HG02852 (cell line): ENCODE measurements at regions not wholly inside any gene's neighbourhood (a gene's known extent, or its start where the extent isn't known, plus 50 kb on each side); places are given as distances from the start of the nearest gene placed in this dataset.

Experiments used
- ATAC-seq: cut with Tn5 transposase; IDR thresholded peaks from one replicate; pipeline ENCODE4 v1.9.1; 2021; ENCODE audit warnings: mild to moderate bottlenecking, moderate library complexity; ENCODE audit not compliant: unreplicated experiment

DNA sequence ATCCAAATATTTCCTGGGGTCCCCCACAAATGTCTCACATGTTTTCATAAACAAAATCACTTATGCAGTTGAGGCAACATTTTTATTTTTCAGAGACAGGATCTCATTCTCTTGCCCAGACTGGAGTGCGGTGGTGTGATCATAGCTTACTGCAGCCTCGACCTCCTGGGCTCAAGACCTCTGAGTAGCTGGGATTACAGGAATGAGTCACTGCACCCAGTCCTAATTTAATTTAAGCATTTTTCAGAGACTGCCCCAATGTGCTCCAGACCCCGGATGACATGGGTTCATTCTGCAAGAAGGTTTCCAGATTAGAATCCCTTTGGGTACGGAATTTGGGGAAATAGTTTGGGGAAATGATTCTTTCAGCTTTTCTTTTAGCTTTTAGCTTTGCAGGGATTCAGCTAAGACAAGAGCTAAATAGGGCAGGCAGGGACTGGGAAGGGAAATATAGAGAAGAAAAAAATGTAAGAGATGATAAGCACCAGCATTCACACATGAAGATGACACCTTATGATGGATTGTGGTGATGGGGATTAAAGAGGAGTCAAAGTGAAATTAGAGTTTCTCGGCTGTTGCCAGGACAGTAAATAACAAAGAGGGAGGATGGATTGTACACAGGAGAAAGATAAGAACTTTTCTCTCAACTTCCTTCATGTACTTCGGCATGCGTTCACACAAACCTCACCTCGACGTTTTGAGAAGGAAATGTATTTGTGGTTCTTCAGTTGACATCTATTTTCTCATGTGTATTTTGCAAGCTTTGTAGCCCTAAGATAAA, 169.4 kb upstream of the TAB2 start:
- no peak for ATAC-seq

DNA sequence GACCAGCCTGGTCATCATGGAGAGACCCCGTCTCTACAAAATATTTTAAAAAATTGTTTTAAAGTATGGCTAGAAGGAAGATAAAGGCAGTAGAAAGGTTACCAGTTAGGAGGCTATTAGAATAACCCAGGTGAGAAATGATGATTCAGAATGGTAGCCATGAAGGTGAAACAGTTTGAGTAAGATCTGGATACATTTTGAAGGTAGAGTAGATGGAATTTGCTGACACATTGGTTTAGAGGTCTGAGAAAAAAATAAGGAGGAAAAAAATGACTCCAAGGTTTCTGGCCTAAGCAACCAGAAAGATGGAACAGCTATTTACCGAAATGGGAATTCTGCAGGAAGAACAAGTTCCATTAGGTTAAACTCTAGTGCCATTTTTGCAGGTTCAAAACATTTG, 167.9 kb upstream of the TAB2 start:
- ATAC-seq, result no peak

DNA sequence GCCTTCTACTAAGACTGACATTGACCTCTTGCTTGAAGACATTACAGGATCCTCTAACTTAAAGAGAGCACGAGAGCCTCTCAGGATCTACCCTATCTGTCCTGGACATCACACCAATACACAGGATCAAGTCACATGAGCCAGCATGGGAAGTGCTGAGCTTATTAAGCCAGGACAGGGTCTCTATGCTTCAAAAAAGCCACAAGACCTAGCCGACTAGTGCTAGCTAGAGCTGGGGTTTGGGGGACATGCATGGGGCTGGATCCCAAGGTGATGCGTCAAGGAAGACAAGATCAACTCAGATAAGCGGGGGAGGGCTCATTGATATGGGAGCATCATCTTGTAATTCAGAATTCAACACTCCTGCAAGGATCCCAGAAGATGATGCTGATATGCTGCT, 167.2 kb upstream of the TAB2 start:
- no peak for ATAC-seq

DNA sequence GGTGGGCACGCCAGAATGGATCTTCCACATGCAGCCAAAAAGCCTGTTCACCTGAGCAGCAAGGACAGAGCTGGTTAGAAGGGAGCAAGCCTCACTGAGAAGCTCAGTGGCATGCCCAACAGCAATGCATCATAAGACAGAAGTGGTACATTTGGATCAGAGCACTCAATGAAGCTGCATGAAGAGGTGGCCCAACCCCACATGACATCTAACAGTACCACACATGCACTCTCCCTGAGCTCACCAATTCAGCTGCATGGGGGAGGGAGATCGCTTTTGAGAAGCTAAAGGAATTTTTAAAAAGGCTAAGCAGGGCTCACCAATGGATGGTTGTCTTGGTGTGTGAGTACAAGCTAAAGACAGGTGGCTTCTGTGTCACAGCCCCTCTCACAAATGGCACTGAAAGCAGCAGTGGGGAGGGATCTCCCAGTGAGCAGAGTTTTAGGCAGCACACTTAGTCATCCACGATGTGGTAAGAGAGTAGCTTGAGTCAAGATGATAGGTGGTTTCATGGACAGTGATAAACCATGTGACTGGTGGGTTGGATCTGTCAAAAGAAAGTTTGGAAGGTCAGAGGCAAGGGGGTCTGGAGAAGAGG, 166.6 kb upstream of the TAB2 start:
- ATAC-seq, result no peak

DNA sequence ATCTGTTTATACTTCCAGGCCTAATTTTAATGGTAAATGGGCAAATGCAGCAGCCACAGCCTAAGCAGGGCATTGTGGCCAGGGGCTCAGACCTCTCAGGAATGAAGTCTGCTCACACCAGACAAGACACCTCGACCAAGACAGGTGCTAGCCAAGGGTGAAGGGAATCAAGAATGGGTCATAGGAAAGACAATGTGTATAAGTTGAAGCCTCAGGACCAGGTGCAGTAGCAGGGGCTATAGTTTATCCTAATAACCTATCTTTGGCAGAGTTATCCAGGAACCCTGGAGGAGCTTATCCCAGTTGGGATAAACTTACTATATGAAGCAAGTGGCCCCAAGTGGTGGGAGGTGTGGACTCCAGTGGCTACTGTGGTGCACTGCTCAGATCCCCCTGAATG, 165.0 kb upstream of the TAB2 start:
- ATAC-seq, result no peak

DNA sequence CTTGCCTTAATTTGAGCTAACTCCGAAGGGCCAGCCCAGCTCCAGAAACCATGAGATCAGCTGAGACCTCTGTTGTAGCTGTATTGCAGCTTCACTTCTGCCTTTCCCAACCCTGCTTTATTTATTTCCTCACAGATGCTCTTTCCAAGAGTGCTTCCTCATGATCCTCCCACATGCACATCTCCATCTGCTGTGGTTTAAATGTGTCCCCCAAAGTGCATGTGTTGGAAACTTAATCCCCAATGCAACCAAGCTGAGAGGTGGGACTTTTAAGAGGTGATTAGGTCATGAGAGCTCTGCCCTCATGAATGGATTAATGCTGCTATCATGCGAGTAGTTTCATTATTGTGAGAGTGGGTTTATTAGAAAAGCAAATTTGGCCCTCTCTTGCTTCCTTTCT, 164.4 kb upstream of the TAB2 start:
- no peak for ATAC-seq

DNA sequence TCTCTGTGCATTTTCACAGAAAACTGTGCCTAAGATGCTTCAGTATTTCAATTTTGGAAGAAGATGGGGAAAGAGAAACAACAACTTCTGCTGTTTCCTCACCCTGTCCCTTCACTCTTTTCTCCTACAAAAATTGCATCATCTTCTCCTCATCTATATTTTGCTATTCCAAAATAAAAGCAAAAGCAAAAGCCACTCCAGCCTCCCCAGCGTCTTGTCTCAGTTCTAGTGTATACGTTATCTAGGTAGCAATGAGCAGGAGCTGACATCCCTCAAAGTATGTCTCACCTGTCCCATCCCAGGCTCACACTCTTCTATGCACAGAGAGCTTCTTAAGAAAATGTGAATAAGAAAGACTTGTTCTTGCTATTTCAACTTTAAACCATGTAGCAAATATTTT, 163.8 kb upstream of the TAB2 start:
- ATAC-seq, result no peak

DNA sequence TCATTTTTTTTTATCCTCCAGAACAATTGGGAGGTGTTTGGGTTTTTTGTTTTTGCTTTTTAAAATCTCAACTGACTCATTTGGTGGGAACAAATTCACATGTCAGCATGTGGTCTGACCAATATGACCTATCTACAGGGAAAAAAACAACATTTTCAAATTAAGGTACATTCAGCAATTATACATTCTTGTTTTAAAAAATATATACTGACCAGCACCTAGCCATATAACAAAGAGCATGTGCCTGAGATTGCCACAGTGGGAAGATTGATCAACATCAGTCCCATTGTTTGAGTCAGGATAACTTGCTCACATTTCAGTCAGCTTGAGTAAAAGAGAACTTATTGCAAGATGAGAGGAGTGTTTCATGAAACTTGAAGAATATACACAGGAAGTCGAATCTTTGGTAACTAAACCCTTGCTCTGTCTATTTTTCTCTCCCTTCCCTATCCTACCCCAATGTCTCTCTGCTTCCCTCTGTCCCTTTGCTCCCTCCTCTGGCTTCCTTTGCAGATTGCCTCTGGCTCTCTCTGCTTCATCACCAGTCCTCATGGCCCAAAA, 163.2 kb upstream of the TAB2 start:
- ATAC-seq, result no peak

DNA sequence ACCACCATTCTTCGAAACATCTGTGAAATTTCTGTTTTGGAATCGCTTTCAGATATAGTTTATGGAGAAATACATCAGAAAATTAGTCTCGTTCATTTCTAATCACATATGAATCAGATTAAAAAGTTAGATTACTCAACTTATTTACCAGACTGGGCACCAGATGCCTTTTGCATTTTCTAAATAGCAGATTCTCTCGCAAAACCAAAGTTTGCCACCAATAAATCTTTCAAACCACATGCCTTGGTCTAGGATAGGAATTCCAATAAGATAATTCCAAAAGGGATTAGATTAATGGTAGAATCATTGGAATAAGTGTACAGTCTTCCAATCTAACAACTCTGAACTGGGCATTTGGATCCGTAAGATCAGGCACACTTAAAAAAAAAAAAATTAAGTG, 160.4 kb upstream of the TAB2 start:
- ATAC-seq, result no peak

DNA sequence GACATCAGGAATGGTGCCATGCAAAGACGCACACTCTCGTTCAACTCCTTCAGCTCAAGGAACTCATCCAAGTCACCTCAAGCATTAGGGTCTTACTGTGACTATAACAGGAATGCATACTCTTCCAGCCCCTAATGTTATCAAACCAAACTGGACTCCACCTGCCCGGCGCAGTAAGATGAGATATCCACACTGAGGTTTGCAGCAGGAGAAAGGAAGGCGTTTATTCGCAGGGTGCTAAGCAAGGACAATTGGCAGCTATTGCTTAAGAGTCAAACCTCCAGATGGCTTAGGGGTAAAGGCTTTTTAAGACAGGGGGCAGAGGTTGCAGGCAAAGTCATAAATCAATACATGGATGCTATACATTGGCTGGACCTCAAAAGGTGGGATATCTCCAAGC, 159.4 kb upstream of the TAB2 start:
- ATAC-seq, result no peak

DNA sequence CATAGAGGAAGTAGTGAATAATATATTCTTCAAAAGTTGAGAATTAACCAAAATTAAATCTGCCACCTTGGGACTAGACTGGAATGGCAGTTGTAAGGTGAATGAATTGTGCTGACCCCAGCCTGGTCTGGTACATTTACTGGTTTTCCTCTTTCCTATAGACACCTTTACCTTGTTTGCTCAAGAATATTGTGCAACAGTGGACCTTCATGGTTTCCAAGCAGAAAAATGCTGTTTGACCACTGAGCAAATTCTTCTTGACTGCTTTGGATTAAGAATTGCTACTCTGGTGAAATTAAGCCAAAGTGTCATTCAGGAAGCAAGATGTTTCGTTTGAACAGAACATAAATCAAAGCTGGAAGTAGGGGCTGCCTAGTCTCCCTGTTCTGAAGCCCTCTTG, 156.6 kb upstream of the TAB2 start:
- ATAC-seq, result no peak

DNA sequence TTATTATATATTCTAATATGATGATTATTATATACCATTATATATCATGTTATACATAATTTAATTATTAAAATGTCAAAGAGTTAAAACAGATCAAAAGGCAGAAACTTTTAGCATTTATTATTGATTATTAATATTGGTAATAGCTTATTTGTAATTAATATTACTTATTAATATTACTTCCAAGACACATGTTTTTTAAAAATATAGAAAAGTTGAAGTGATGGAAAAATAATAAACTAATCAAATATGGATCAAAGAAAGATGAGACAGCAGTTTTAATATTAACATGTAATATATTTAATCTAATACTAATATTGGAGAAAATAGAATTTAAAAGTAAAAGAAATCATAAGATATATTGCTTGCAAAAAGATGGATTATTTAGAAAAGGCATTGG, 154.6 kb upstream of the TAB2 start:
- ATAC-seq, result no peak

DNA sequence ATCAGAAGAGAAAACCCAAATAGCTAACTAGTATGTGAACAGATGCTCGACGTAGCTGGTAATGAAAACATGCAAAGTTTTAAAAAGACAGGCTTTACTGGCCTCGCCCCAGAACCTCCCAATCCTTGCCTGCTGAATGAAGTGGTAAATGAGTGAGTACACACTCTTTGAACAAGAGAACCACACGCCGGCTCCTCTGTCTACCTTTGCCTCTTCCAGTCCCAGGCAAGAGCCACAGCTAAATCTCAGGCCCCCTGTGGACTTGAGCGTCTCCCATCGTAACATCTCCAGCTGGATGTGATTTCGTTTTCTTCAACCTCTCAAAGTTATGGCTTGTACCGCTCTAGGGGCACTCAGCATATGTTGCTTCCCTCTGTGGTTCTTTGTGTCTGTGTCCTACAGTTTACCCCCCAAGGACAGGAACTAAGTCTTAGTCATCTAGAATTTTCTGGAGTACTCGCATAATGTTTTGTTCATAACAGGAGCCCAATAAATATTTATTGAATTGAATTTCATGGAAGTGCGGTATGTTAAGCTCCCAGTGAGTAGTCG, 153.2 kb upstream of the TAB2 start:
- no peak for ATAC-seq

DNA sequence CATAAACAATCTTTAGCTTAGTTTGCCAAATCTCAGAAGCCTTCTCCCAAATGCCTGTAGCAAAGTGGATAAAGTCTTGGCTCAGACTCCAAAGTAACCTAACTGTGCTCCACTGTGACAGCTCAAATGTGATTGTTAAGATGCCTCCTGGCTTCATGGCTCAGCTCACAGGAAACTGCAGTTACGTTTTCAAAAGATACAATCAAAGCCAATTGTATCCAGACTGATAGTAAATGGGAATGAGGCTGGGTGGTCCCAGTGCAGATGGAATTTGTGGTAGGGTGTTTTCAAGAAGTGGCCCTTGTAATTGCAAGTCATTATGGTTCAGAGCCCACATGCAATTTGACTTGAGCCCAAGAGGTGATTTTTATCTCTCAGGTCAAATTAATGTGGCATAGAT, 151.2 kb upstream of the TAB2 start:
- no peak for ATAC-seq

DNA sequence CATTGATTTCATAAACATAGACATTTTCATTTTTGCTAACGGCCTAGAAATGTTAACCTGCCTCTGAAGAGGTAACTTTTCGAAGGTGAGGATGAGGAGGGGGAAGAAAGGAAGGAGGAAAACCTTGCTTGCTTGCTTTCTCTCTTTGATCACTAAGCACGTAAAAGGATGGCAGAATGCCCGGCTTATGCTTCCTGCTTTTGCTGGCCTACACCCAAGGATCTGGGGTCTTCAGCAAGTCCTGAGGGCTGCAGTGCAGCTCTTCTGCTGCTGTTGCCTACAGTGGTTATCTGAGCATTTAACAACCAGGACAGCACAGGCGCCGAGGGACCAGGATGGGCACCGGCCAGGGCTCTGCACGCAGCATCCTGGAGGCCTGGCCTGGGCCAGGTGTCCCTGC, 150.8 kb upstream of the TAB2 start:
- no peak for ATAC-seq

DNA sequence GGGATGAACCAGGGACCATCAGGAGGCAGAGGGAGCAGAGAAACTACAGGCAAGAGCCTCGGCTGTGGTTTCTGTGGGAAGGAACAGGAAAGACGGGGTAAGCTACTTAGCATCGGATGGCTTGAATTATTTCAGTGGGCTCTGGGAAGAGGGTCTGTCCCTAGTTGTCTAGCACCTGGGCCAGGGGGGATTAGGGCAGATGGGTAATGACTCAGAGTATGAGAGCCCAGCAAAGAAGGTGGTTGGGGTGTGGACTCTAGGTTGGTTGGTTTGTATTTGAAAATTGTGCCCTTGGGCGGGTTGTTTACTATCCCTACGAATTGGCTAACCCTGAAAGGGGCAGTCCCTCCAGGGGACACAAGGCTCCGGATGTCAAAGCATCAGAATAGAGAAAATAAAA, 148.5 kb upstream of the TAB2 start:
- no peak for ATAC-seq

DNA sequence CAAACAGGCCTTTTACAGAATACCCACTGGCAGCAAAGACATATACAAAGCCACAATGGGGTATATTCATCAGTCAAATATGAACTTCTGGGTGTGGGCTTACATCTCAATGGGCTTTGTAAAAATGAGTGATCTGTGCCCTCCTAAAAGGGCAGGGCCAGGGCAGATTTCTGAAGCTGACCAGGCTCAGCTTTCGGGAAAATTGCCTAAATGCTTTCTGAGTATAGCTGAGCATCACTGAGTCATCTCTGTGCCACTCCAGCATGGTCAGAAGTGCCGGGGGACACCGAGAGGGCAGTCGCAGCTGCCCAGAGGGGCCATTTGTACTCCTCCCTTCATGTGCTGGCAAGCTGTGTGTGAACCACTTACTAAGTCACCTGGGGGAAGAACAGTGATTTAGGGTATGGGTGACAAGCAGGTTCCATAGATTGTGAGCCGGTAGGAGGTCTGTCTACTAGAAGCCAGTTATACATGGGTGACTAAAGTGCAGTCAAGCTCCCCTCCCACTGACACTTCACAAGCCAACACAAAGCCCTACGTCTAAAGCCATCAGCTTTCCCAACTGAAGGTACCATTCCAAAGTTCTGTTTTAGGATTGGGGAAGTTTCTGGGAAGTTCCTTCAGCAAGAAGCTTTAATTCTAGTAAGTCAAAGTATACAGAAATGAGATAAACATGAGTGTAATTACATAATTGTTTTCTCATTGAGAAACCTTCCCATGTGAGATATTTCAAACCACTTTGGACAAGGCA, 147.6 kb upstream of the TAB2 start:
- ATAC-seq, result no peak

DNA sequence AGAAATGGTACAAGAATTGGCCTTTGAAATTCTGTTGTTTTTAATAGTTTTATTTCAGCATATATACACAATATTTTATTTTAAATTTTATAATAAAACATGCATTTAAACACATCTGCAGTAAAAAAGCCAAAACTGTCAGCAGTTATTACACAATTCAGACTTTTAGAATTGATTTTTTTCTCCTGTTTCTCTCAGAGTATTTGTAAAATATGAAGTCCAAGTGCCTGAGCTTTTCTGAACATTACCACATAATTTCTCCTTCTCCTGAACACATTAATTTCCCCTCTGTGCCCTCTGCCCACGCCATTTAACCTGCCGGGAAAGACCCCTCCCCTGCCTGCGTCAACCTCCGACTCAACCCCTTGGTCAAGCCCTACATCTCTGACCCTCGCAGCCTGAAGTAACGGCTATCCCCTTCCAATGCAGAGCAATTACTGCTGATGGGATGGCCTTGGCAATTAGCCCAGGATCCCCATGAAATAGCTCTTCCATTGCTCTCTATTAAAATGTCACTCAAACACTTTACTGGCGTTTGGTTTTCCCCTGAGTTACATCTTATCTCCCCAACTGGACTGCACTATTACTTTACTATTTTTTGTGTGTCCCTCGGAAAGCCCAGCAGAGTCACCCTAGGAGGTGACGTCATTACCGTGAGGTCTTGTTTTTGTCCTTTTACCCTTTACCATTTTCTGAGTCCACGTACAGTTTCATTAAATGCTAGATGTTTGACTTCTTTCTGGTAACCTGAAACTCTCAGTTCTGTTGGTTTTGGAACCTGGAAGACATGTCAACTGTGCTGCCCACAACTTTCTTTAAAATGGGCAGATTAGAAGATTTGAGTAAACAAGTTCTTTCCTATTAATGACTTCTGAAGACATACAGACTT, 146.7 kb upstream of the TAB2 start:
- no peak for ATAC-seq

DNA sequence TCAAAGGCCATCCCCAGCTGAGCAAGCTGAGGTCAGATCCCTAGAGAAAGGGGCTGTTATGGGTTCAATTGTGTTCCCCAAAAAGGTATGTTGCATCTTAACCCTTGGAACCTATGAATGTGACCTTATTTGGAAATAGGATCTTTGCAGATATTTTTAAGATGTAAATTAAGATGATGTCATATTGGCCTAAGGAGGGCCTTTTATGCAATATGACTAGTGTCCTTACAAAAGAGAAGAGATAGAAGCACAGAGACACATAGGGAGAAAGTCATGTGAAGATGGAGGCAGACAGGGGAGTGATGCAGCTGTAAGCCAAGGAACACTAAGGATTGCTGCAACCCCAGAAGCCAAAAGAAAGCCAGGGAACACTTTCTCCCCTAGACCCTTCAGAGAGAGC, 144.3 kb upstream of the TAB2 start:
- no peak for ATAC-seq

DNA sequence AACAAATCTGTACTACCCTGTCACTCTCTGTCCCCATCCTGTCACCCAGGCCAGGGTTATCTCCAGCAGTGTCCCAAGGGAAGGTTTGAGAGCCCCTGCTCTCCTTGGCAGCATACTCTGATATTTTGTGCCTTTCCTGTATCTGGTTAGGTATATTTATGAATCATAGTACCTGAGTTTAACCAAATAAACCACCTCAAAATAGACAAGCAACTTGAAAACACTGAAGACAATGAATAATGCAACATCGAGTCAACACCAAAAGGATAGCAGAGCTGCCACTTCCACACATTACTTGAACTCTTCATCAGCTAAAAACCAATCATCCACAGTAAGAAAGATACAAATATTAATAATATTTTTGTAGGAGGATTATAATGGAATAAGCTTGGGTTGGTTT, 142.6 kb upstream of the TAB2 start:
- no peak for ATAC-seq
